Calu3 (cell line): ENCODE measurements at regions not wholly inside any gene's neighbourhood (a gene's known extent, or its start where the extent isn't known, plus 50 kb on each side); places are given as distances from the start of the nearest gene placed in this dataset.

Source experiments
- BruUV-seq: library from RNA; stranded (reverse); fragments of 400-500 nt; replicated peaks from 2 replicates; lab custom pipeline; 2021; lab: Mats Ljungman, UMichigan
- CTCF ChIA-PET: fragments of 300-600 bp; sonication (Branson Sonifier 250); formaldehyde crosslinking; loops from one replicate; lab custom pipeline; 2022; ENCODE audit warnings: antibody characterized with exemption; lab: Charles Lee
- DNase-seq: peaks from one replicate; pipeline ENCODE4 v3.0.0; 2022
- H3K27ac Mint-ChIP-seq: one replicate; pipeline ENCODE4 v1.8.0; 2022; ENCODE audit warnings: mixed read lengths; ENCODE audit not compliant: unreplicated experiment
- H3K27me3 Mint-ChIP-seq: one replicate; pipeline ENCODE4 v1.8.0; 2022; ENCODE audit warnings: mixed read lengths; ENCODE audit not compliant: unreplicated experiment
- H3K36me3 Mint-ChIP-seq: one replicate; pipeline ENCODE4 v1.8.0; 2022; ENCODE audit warnings: mild to moderate bottlenecking, moderate library complexity, mixed read lengths; ENCODE audit not compliant: insufficient read depth, unreplicated experiment
- H3K4me1 Mint-ChIP-seq: one replicate; pipeline ENCODE4 v1.8.0; 2022; ENCODE audit warnings: mild to moderate bottlenecking, low read depth, mixed read lengths; ENCODE audit not compliant: unreplicated experiment
- H3K4me3 Mint-ChIP-seq: one replicate; pipeline ENCODE4 v1.8.0; 2022; ENCODE audit warnings: mild to moderate bottlenecking, low read depth, moderate library complexity, mixed read lengths; ENCODE audit not compliant: unreplicated experiment
- H3K9me3 Mint-ChIP-seq: one replicate; pipeline ENCODE4 v1.8.0; 2022; ENCODE audit warnings: low read depth, mixed read lengths; ENCODE audit not compliant: unreplicated experiment
- intact Hi-C: fragments of 100-400 bp; cut with micrococcal nuclease; formaldehyde crosslinking; loops from one replicate; pipeline ENCODE4 v1.10.0; 2022; ENCODE audit not compliant: unreplicated experiment
- TF ChIP-seq, protein P1 (sequence below): fragments of 200-600 bp; IDR thresholded peaks from one replicate; pipeline ENCODE4 v1.8.0; 2022; ENCODE audit warnings: antibody characterized with exemption; ENCODE audit not compliant: unreplicated experiment

GRCh38 chr3:106208251-106208650 lies 339.4 kb upstream of the CBLB start:
- H3K36me3 Mint-ChIP-seq, result no peaks in the 10 kb centered on the region
- TF ChIP-seq, protein P1, sequence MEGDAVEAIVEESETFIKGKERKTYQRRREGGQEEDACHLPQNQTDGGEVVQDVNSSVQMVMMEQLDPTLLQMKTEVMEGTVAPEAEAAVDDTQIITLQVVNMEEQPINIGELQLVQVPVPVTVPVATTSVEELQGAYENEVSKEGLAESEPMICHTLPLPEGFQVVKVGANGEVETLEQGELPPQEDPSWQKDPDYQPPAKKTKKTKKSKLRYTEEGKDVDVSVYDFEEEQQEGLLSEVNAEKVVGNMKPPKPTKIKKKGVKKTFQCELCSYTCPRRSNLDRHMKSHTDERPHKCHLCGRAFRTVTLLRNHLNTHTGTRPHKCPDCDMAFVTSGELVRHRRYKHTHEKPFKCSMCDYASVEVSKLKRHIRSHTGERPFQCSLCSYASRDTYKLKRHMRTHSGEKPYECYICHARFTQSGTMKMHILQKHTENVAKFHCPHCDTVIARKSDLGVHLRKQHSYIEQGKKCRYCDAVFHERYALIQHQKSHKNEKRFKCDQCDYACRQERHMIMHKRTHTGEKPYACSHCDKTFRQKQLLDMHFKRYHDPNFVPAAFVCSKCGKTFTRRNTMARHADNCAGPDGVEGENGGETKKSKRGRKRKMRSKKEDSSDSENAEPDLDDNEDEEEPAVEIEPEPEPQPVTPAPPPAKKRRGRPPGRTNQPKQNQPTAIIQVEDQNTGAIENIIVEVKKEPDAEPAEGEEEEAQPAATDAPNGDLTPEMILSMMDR, result no peak
- intact Hi-C loops, result loop anchor here (5.0 kb wide), 1 partner anchor 521 kb away; no protein-coding TSS in a partner anchor
- no peaks in the 10 kb centered on the region for H3K9me3 Mint-ChIP-seq
- no peak for DNase-seq
- H3K27me3 Mint-ChIP-seq, result no peaks in the 10 kb centered on the region
- BruUV-seq, result no TSS peak
- no peaks in the 10 kb centered on the region for H3K4me1 Mint-ChIP-seq
- no peak overlapping the region for H3K4me3 Mint-ChIP-seq
- CTCF ChIA-PET, result no interaction called here
- no peak overlapping the region for H3K27ac Mint-ChIP-seq

GRCh38 chr3:106208967-106209366 lies 340.2 kb upstream of the CBLB start:
- Mint-ChIP-seq H3K27me3 (no peaks in the 10 kb centered on the region), H3K4me1 (no peaks in the 10 kb centered on the region), H3K4me3 (no peak overlapping the region), H3K36me3 (no peaks in the 10 kb centered on the region), H3K9me3 (no peaks in the 10 kb centered on the region), H3K27ac (no peak overlapping the region)
- intact Hi-C loops, result loop anchor here (5.0 kb wide), 1 partner anchor 522 kb away; no protein-coding TSS in a partner anchor
- TF ChIP-seq, protein P1, result no peak
- no peak for DNase-seq
- CTCF ChIA-PET, result no interaction called here
- BruUV-seq, result no TSS peak

DNA sequence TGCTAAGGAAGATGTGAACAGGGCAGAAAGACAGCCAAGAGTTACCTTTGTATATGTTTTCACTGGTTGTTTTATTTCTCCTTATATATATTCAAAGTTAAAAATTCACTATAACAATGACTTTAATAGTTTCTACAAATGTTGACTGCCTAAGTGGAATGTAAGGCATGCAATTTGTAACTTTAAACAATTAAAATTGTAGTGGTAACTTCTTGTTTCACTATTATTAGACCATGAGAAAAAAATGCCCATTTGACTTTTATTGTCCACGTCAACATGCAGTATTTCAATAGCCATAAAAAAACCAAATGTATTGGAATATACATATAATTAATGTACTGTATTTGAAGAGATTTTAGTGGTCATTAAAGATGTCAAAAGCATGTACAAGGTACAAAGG lies 340.7 kb upstream of the CBLB start:
- intact Hi-C loops, result loop anchor here (5.0 kb wide), 1 partner anchor 522 kb away; no protein-coding TSS in a partner anchor
- CTCF ChIA-PET, result no interaction called here
- TF ChIP-seq, protein P1, result no peak
- no peak overlapping the region for H3K27ac Mint-ChIP-seq
- H3K27me3 Mint-ChIP-seq, result no peaks in the 10 kb centered on the region
- DNase-seq, result no peak
- H3K36me3 Mint-ChIP-seq, result no peaks in the 10 kb centered on the region
- no TSS peak for BruUV-seq
- no peak overlapping the region for H3K4me3 Mint-ChIP-seq
- H3K4me1 Mint-ChIP-seq, result no peaks in the 10 kb centered on the region
- H3K9me3 Mint-ChIP-seq, result no peaks in the 10 kb centered on the region

- Mint-ChIP-seq H3K4me3 (no peak overlapping the region), H3K27me3 (no peaks in the 10 kb centered on the region), H3K9me3 (no peaks in the 10 kb centered on the region), H3K4me1 (no peaks in the 10 kb centered on the region), H3K27ac (no peak overlapping the region), H3K36me3 (no peaks in the 10 kb centered on the region)
- intact Hi-C loops, result no loop called here
- TF ChIP-seq, protein P1, result no peak
- CTCF ChIA-PET, result no interaction called here
- no TSS peak for BruUV-seq
- no peak for DNase-seq
Observed at GRCh38 chr3:106210923-106211322, 342.1 kb upstream of the CBLB start.
